Endothelial cell of umbilical vein (primary cell): ENCODE measurements at regions not wholly inside any gene's neighbourhood (a gene's known extent, or its start where the extent isn't known, plus 50 kb on each side); places are given as distances from the start of the nearest gene placed in this dataset.

ENCODE experiments used
- BruUV-seq: library from RNA; stranded (reverse); fragments of 400-500 nt; replicated peaks from 2 replicates; lab custom pipeline; 2021; lab: Mats Ljungman, UMichigan
- CTCF ChIA-PET: fragments of 300-600, 350-600 bp; sonication (Branson Sonifier 250); formaldehyde crosslinking; loops from one replicate; lab custom pipeline; 2021; ENCODE audit warnings: antibody characterized with exemption, inconsistent platforms; lab: Charles Lee
- POLR2A ChIA-PET: fragments of 300-600, 350-600 bp; sonication (Branson Sonifier 250); formaldehyde crosslinking; loops from one replicate; lab custom pipeline; 2021; ENCODE audit warnings: antibody characterized with exemption, inconsistent platforms; lab: Charles Lee
- DNase-seq: peaks from one replicate; pipeline ENCODE4 v3.0.0-alpha.2; 2011; ENCODE audit warnings: low read depth, low spot score
- FAIRE-seq: peaks from 2 replicates; lab custom pipeline; 2011; peaks lifted over from hg19 to GRCh38; lab: Jason Lieb, UNC
- H2AFZ ChIP-seq: 2 replicates; pipeline ENCODE4 v1.6.0; 2012; ENCODE audit warnings: low read depth, low read length, control low read depth, inconsistent platforms
- H3K27ac ChIP-seq: 2 replicates; pipeline ENCODE4 v1.5.1; 2011; ENCODE audit warnings: low read depth, mild to moderate bottlenecking, control low read depth, low read length, moderate library complexity; ENCODE audit not compliant: insufficient read depth
- H3K27me3 ChIP-seq, 2 experiments: 2 replicates each; pipeline versions ENCODE4 v1.6.0 to v1.6.1; 2011; ENCODE audit warnings: low read length in 2 of 2, mixed read lengths in 1 of 2; ENCODE audit not compliant: control insufficient read depth in 2 of 2, insufficient read depth in 2 of 2
- H3K36me3 ChIP-seq, 2 experiments: 2 replicates in 1 of 2; 3 replicates in 1 of 2; pipeline ENCODE4 v1.5.1; 2011; ENCODE audit warnings: low read length in 2 of 2, mild to moderate bottlenecking in 1 of 2, moderate library complexity in 1 of 2; ENCODE audit not compliant: control insufficient read depth in 2 of 2, insufficient read depth in 2 of 2; ENCODE audit errors: extremely low read depth in 1 of 2
- H3K4me1 ChIP-seq: 3 replicates; pipeline ENCODE4 v1.5.1; 2011; ENCODE audit warnings: mild to moderate bottlenecking, low read length; ENCODE audit not compliant: control insufficient read depth, insufficient read depth; ENCODE audit errors: extremely low read depth
- H3K4me2 ChIP-seq: 2 replicates; pipeline ENCODE4 v1.6.1; 2011; ENCODE audit warnings: low read length, control low read depth, mixed read lengths; ENCODE audit not compliant: insufficient read depth
- H3K4me3 ChIP-seq, 3 experiments: fragments of 200-600 bp in 1 of 3; sonication (generic), shearing (Covaris generic) in 1 of 3; replicated peaks in 1 of 3; 2 replicates each; pipeline ENCODE4 v1.5.1; 2011 to 2016; ENCODE audit warnings: control low read depth in 3 of 3, low read length in 3 of 3, mild to moderate bottlenecking in 2 of 3, inconsistent platforms in 1 of 3, low read depth in 1 of 3, moderate library complexity in 1 of 3; ENCODE audit not compliant: insufficient read depth in 1 of 3
- H3K79me2 ChIP-seq: 2 replicates; pipeline ENCODE4 v1.6.0; 2012; ENCODE audit warnings: low read length, inconsistent platforms; ENCODE audit not compliant: control insufficient read depth, insufficient read depth
- H3K9ac ChIP-seq: replicated peaks from 2 replicates; pipeline ENCODE3; 2011; ENCODE audit warnings: low read length, control low read depth; ENCODE audit not compliant: insufficient read depth; ENCODE audit errors: extremely low read depth
- H3K9me1 ChIP-seq: replicated peaks from 3 replicates; pipeline ENCODE4 v1.6.0; 2011; ENCODE audit warnings: mild to moderate bottlenecking, low read length; ENCODE audit not compliant: control insufficient read depth, insufficient read depth; ENCODE audit errors: extremely low read depth
- H3K9me3 ChIP-seq: replicated peaks from 2 replicates; pipeline ENCODE4 v1.5.1; 2012; ENCODE audit warnings: low read length, inconsistent platforms; ENCODE audit not compliant: control insufficient read depth, insufficient read depth
- H4K20me1 ChIP-seq: replicated peaks from 2 replicates; pipeline ENCODE3; 2011; ENCODE audit warnings: mild to moderate bottlenecking, low read length; ENCODE audit not compliant: control insufficient read depth, insufficient read depth; ENCODE audit errors: extremely low read depth
- CTCF ChIP-seq, 2 donors: IDR thresholded peaks; 1 replicate in 1 of 2; 2 replicates in 1 of 2; pipeline ENCODE4 v1.5.1; 2011; ENCODE audit warnings: low read length in 2 of 2, mild to moderate bottlenecking in 2 of 2, moderate library complexity in 2 of 2, control low read depth in 1 of 2, inconsistent platforms in 1 of 2, low read depth in 1 of 2; ENCODE audit not compliant: insufficient read depth in 1 of 2; ENCODE audit errors: extremely low read depth in 1 of 2
- EZH2 ChIP-seq: IDR thresholded peaks from 2 replicates; pipeline ENCODE4 v1.6.1; 2012; ENCODE audit warnings: borderline replicate concordance, low read depth, mild to moderate bottlenecking, moderate library complexity, low read length, inconsistent platforms; ENCODE audit not compliant: severe bottlenecking
- FOS ChIP-seq: IDR thresholded peaks from 2 replicates; pipeline ENCODE4 v1.6.1; 2011; ENCODE audit warnings: mild to moderate bottlenecking, low read length, moderate library complexity, borderline replicate concordance; ENCODE audit not compliant: insufficient read depth
- GATA2 ChIP-seq: IDR thresholded peaks from 2 replicates; pipeline ENCODE4 v1.7.0; 2011; ENCODE audit warnings: low read depth, mild to moderate bottlenecking, moderate library complexity, mixed read lengths, low read length; ENCODE audit not compliant: insufficient read length, insufficient read depth
- JUN ChIP-seq: IDR thresholded peaks from 2 replicates; pipeline ENCODE4 v1.6.1; 2011; ENCODE audit warnings: borderline replicate concordance, low read depth; ENCODE audit not compliant: insufficient read length, insufficient read depth
- MAX ChIP-seq: IDR thresholded peaks from 2 replicates; pipeline ENCODE4 v1.6.1; 2011; ENCODE audit not compliant: insufficient read depth, insufficient read length
- MYC ChIP-seq: IDR thresholded peaks from one replicate; pipeline ENCODE4 v1.6.1; 2011; ENCODE audit warnings: mild to moderate bottlenecking, low read depth, low read length
- POLR2A ChIP-seq: IDR thresholded peaks from 2 replicates; pipeline ENCODE4 v1.6.1; 2012; ENCODE audit warnings: low read depth, mild to moderate bottlenecking, control low read depth, low read length
- POLR2AphosphoS5 ChIP-seq: IDR thresholded peaks from 2 replicates; pipeline ENCODE4 v1.6.1; 2012; ENCODE audit warnings: low read depth, mild to moderate bottlenecking, control low read depth, low read length, moderate library complexity; ENCODE audit not compliant: insufficient read depth
- dilution Hi-C: fragments of 300-500 bp; cut with MboI; formaldehyde crosslinking; loops from one replicate; pipeline ENCODE4 v1.15.0; 2019; ENCODE audit warnings: low sequenced_read_pairs; ENCODE audit not compliant: extremely low pct_ligation_motif_present
- intact Hi-C: fragments of 100-400 bp; cut with micrococcal nuclease; formaldehyde crosslinking; loops from one replicate; pipeline ENCODE4 v1.10.0; 2022

- CTCF ChIA-PET: interaction anchor here (1.2 to 2.3 kb wide), 3 partner anchors 152 to 692 kb away, joined by 4 to 7 read pairs (median 7); no protein-coding TSS in a partner anchor
- DNase-seq (no peak), FAIRE-seq (no peak)
- no peaks in the 10 kb centered on the region for H3K9me3 ChIP-seq
- POLR2A ChIA-PET: no interaction called here
- no peak overlapping the region for H3K4me2 ChIP-seq
- no peaks in the 10 kb centered on the region for H3K27me3 ChIP-seq
- no peaks in the 10 kb centered on the region for H3K79me2 ChIP-seq
- peaks cover 6% of the 10 kb centered on the region for H3K4me1 ChIP-seq
- intact Hi-C loops (no loop called here), dilution Hi-C loops (no loop called here)
- H4K20me1 ChIP-seq: no peaks in the 10 kb centered on the region
- no peak overlapping the region for H2AFZ ChIP-seq
- no peak overlapping the region for H3K9ac ChIP-seq
- H3K9me1 ChIP-seq: peaks cover under 1% of the 10 kb centered on the region
- H3K36me3 ChIP-seq: no peaks in the 10 kb centered on the region
- no peak overlapping the region for H3K27ac ChIP-seq
- H3K4me3 ChIP-seq: no peak overlapping the region
- BruUV-seq: no TSS peak
- TF ChIP-seq MAX (no peak), POLR2A (no peak), GATA2 (no peak), POLR2AphosphoS5 (no peak), JUN (no peak), FOS (no peak), MYC (no peak), EZH2 (no peak), CTCF (IDR thresholded peaks at IDR 0.05; ENCODE audit: extremely low read depth in 1 of 2, insufficient read depth in 1 of 2, low read depth in 1 of 2, low read length in 2 of 2) (no peak)
These were observed 458.9 kb upstream of the PDE3A start for GRCh38 chr12:19909418-19909817.
